ENCODE measurements at regions not wholly inside any gene's neighbourhood (a gene's known extent, or its start where the extent isn't known, plus 50 kb on each side); places are given as distances from the start of the nearest gene placed in this dataset.

- TF ChIP-seq CTCF (conservative IDR thresholded peaks at IDR 0.05; ENCODE audit: low read length): no peak
- TF ChIP-seq EZH2phosphoT487 (IDR thresholded peaks at IDR 0.05; ENCODE audit: borderline replicate concordance, low read depth, low read length): no peak
These were observed 114.5 kb upstream of the TAF11L2 start for GRCh38 chr5:17383526-17383925.
